IPS-NIHi11 (cell line): ENCODE measurements at regions not wholly inside any gene's neighbourhood (a gene's known extent, or its start where the extent isn't known, plus 50 kb on each side); places are given as distances from the start of the nearest gene placed in this dataset.
"Not testable (repeated sequence)": the region's sequence is repeated elsewhere in the genome, so short reads cannot be mapped to it uniquely, and the experiment has no call there.

ENCODE experiments used
- DNase-seq: peaks from one replicate; pipeline ENCODE4 v3.0.0; 2012; ENCODE audit warnings: mixed read lengths, low spot score

- no peak for DNase-seq
Observed at GRCh38 chr18:40148960-40149359, 1806.1 kb upstream of the PIK3C3 start.

DNA sequence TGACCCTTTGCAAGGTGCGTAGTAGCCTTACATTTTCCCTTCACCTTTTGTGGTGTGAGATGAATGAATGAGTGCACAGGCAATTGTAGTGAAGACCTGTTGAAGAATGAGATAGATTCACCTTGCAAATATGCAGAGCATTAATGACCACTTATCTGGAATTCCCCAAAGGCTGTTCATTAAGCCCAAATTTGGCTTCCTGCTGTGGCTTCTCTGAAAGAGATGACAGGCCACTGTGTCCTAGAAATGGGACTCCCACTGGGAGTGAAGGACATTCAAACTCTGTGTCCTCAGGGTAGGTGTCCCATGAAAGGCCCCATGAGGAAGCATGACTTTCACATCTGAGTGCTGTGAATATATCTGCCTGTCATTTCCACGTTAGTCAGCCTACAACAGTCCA is 1821.8 kb upstream of the PIK3C3 start:
- DNase-seq: no peak

- not testable (repeated sequence) for DNase-seq
Observed at GRCh38 chr18:40132438-40132837, 1822.6 kb upstream of the PIK3C3 start.

DNA sequence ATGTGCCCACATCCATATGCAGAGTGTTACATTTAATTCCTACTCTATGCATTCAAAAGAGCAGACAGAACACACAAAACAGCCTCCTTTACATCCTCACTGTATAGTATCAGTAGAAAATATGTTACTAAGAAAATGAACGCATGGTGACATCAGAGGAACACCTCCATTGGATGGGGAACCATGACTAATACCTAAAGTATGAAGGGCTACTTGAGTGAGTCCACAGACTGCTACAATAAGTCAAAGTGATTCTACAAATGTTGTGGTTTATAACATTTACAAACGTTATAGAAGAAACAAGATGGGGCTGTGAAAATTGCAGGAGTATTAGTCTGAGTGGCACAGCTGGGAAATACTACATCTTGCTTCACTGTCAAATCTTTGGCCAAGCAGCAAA is 1830.9 kb upstream of the PIK3C3 start:
- DNase-seq: no peak

DNA sequence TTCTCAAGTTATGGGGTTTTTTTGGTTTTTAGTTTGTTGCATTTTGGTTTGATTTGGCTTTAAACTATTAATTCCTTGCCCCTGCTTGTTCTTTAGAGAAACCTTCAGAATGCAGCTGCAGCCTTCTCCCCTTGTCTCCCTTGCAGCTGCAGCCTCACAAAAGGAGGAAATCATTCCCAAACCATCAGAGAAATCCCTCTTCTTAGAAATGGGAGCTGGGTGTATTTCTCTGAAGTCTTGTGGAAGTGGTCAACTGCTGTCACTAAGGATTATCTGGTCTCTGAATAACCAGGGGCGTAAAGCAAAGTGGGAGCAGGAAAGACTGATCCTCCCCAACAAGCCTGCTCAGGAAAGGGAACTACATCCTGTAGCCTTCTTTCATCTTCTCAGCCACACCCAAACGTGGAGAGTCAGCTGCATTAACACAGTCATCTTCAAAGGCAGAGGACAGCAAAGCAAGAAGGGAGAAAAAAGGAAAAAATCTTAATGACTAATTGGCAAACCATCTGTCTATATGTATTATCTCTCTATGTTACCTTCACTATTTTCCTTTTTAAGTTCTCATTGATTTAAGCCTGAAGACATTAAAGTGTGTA is 1834.1 kb upstream of the PIK3C3 start:
- no peak for DNase-seq

DNA sequence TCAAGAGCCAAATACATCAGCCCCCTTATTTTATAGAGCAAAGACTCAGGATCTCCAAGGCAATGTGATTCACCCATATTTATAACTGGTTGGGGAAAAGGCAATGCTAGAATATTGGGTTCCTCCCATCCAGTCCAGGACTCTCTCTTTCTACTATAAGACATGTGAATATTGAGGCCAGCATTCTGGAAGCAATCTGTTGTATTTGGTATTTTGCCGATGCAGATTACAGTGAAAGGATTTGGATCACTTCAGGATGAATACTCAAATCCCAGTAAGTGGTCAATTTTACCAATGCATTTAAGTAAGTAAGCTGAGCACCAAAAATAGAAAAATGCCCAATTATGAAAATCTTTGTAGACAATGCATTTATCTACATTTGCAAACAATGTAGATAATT is 1834.7 kb upstream of the PIK3C3 start:
- no peak for DNase-seq

DNA sequence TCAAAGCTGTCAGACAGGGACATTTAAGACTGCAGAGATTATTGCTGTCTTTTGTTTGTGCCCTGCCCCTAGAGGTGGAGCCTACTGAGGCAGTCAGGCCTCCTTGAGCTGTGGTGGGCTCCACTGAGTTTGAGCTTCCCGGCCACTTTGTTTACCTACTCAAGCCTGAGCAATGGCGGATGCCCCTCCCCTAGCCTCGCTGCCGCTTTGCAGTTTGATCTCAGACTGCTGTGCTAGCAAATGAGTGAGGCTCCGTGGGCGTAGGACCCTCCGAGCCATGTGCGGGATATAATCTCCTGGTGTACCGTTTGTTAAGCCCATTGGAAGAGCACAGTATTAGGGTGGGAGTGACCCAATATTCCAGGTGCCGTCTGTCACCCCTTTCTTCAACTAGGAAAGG is 1835.5 kb upstream of the PIK3C3 start:
- not testable (repeated sequence) for DNase-seq

DNA sequence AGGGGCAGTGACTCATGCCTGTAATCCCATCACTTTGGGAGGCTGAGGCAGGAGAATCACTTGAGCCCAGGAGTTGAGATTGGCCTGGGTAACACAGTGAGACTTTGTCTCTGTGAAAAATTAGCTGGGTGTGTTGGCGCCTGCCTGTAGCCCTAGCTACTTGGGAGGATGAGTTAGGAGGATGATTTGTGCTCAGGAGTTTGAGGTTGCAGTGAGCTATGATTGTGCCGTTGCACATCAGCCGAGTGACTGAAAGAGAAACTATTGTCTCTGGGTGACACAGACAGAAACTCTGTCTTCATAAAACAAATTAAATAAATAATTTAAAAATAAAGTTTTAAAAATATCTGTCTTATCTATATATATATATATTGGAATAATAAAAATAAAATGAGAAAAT is 1844.6 kb upstream of the PIK3C3 start:
- DNase-seq: no peak

- DNase-seq: no peak
Observed at GRCh38 chr18:40109252-40110049, 1845.6 kb upstream of the PIK3C3 start.

DNA sequence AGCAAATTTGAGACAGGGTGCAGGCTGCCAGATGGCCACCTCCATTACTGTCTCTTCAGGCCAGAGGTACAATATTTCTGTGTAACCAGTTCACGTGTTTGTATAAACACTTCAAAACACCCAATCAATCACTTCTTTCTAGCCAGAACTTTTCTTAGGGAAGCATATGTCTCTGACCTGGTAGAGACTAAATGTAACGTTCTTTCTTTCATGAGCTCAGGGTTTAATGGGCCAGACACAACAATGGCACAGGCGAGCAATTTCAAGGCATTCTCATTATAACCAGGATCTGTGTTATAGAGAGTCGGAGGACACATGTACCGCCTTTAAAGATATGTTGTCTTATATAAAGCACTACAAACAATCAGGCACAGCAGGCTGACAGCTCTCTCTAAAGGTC is 1846.4 kb upstream of the PIK3C3 start:
- no peak for DNase-seq

DNA sequence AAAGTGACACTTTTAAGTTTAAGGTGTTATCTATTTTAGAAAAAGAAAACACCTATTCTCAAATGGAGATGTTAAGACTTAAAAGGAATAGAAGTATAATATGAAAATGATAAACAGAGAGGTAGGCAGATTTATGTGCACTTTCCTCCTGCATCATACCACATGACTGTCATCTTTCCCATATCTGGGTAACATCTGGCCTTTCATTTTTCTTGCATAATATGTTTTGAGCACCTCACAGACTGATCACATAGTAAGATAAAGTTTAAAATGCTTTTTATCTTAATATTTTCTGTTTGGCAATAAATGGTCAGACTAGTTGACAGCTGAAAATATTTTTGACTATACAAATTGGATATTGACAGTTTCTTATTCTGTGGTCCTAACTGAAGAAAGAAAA is 1852.1 kb upstream of the PIK3C3 start:
- DNase-seq: no peak

- no peak for DNase-seq
Observed at GRCh38 chr18:40099641-40100040, 1855.4 kb upstream of the PIK3C3 start.

- no peak for DNase-seq
Observed at GRCh38 chr18:40096675-40097074, 1858.4 kb upstream of the PIK3C3 start.

DNA sequence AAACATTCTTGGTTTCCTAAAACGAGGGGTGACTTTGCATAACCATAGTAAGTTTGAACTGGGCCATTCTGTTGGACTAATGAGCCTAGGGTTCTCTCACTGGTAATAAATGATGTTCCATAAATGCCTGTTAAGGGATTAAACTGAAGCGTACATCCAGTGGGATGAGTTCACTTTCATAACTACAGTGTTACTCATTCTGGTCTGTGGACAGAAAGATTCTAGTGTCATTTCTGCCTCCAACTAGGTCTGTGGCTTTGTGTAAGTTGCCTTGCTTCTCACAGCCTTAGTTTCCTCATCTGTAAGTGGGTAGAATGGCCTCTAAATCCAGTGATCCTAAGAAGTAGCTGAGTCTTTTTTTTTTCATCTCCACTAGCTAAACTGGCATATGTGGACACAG is 1860.6 kb upstream of the PIK3C3 start:
- DNase-seq: no peak

DNA sequence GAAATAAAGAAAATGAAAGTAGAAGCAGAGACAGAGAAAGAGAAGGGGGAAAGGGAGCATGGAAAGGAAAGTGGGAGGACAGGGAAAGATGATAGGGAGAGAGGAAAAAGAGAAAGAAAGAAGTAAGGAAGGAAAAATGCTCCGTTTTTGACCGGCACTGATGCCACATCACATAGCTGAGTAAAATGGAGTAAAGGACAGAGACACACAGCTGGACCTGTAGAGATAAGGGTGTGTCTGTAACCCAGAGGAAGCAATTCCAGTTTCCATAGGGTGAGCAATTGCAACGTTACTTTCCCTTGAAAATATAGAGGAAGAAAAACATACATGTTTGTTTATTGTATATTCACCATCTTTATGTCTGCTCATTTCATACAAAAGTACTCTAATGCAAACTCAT is 1866.9 kb upstream of the PIK3C3 start:
- DNase-seq: no peak

GRCh38 chr18:40079786-40080185 is 1875.2 kb upstream of the PIK3C3 start:
- DNase-seq: no peak

GRCh38 chr18:40075616-40076015 is 1879.4 kb upstream of the PIK3C3 start:
- DNase-seq: no peak

- no peak for DNase-seq
Observed at GRCh38 chr18:40072761-40073160, 1882.3 kb upstream of the PIK3C3 start.

DNA sequence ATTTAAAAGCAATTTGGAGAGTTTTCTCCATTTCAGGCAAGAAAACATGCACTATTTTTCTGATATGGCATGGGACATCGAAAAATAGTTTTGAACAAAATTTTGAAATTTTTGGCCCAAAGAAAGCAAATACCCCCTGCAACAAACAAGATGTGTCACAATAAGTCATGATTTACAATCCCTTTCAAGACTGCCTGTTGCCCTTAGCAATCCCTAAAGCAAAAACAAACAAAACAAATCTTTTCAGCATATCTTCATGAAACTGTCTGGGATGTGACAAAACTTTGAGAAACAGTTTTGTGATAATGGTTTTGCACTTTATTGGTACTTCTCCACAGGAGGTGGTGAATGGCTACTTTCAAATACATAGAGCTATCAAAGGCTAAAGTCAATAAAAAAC is 1888.7 kb upstream of the PIK3C3 start:
- no peak for DNase-seq

DNA sequence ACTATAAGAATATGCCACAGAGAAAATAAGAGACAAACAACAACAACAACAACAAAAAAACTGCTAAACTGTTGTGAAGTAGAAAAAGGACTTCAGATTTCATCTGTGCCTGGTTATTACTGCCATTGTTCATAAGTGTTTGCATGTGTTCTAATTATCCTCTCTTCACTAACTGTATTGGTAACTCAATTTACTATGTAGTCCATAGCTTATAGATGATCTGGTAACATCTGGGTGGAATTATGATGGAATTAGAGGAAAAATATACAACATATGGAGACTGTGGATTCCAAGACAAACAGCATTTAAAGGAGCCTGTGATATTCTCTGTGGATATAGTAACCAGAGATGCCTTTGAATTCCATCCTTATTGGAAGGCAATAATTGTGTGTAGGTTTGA is 1891.5 kb upstream of the PIK3C3 start:
- no peak for DNase-seq

- DNase-seq: no peak
Observed at GRCh38 chr18:40061086-40061485, 1893.9 kb upstream of the PIK3C3 start.

- no peak for DNase-seq
Observed at GRCh38 chr18:40060562-40060961, 1894.5 kb upstream of the PIK3C3 start.

DNA sequence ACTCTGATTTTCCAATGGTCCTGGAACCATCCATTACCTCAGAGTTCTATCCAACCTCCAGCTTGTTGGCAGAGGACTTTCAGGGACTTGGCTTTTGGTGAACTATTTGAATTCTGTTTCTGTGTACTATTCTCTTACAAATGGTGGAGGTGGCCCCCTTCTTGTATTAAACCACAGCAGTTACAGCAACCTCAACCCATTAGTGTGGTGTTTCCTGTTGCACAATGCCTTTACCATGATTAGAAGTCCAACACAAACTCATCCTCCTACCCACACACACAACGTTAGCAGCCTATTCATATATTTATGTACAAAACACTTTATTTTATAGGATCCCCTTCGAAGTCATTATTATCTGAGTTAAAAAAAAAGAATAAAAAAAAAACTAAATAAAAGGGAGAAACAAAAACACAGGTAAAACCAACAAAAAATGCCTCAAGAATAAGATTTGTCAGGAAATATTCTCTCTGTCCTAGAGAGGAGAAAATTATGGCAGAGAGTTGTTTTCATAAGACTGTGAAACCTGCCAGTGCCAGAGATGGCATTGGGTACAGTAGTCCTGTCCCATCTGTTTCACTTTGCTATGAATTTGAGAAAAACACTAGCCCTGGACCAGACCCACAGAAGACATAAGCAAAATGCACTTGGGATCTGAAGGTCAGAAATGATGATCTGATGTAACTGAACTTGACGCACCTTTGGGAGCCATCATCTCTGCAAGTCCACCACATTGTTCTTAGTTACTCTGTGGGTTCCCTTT is 1896.0 kb upstream of the PIK3C3 start:
- no peak for DNase-seq
